Vagina (tissue), 2 donors: ENCODE measurements at regions not wholly inside any gene's neighbourhood (a gene's known extent, or its start where the extent isn't known, plus 50 kb on each side); places are given as distances from the start of the nearest gene placed in this dataset.
"Not testable (repeated sequence)": the region's sequence is repeated elsewhere in the genome, so short reads cannot be mapped to it uniquely, and the experiment has no call there.

Experiments used
- DNase-seq, 2 donors: peaks; one replicate each; pipeline ENCODE4 v3.0.0-alpha.2; 2017; ENCODE audit errors: extremely low spot score in 2 of 2
- H3K27ac ChIP-seq: fragments of 200-600 bp; sonication (generic); one replicate; pipeline ENCODE4 v1.5.1; 2019
- H3K27me3 ChIP-seq: fragments of 200-600 bp; sonication (generic); one replicate; pipeline ENCODE4 v1.5.1; 2019
- H3K36me3 ChIP-seq, 2 donors: fragments of 200-600 bp; sonication (generic); one replicate each; pipeline ENCODE4 v1.5.1; 2017 to 2019
- H3K4me1 ChIP-seq: fragments of 200-600 bp; sonication (generic); one replicate; pipeline ENCODE4 v1.5.1; 2019
- H3K4me3 ChIP-seq, 2 donors: fragments of 200-600 bp; sonication (generic); 1 replicate in 1 of 2; 2 replicates in 1 of 2; pipeline ENCODE4 v1.5.1; 2016 to 2019
- H3K9me3 ChIP-seq: fragments of 200-600 bp; sonication (generic); one replicate; pipeline ENCODE4 v1.5.1; 2019
- CTCF ChIP-seq, 3 experiments: fragments of 450-650 bp in 2 of 3; fragments of 200-600 bp in 1 of 3; sonication (generic) in 1 of 3; IDR thresholded peaks; one replicate each; pipeline ENCODE4 v1.5.1; 2017 to 2019; ENCODE audit warnings: antibody characterized with exemption in 3 of 3, mild to moderate bottlenecking in 2 of 3, moderate library complexity in 2 of 3
- POLR2A ChIP-seq, 2 donors: fragments of 450-650 bp; IDR thresholded peaks; one replicate each; pipeline ENCODE4 v1.6.1; 2017; ENCODE audit warnings: antibody characterized with exemption in 2 of 2, mild to moderate bottlenecking in 2 of 2, moderate library complexity in 2 of 2
- POLR2AphosphoS5 ChIP-seq, 2 donors: sonication (generic); formaldehyde crosslinking; IDR thresholded peaks; one replicate each; pipeline ENCODE4 v1.9.0; 2017; ENCODE audit warnings: antibody characterized with exemption in 2 of 2, mild to moderate bottlenecking in 2 of 2, low read depth in 1 of 2; ENCODE audit not compliant: insufficient read depth in 1 of 2
- intact Hi-C: fragments of 100-400 bp; cut with DNase I; formaldehyde crosslinking; loops from one replicate; pipeline ENCODE4 v1.15.1; 2023

DNA sequence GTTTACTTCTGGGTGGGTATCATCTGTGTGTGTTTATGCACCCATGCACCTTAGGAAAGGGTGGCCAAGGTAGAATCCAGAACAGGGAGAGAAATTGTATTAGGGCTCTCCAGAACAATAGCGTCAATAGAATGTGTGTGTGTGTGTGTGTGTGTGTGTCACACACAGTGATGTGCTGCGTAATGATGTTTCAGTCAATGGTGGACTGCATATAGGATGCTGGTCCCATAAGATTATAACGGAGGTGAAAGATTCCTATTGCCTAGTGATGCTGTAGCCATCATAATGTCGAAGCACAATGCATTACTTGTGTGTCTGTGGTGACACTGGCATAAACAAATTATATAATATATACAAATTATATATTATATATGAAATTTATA lies 69.3 kb upstream of the PRR23C start:
- no peaks in the 10 kb centered on the region for H3K27me3 ChIP-seq
- H3K27ac ChIP-seq, result no peak overlapping the region
- no peak overlapping the region for H3K4me3 ChIP-seq
- H3K9me3 ChIP-seq, result no peaks in the 10 kb centered on the region
- no peak for TF ChIP-seq CTCF (IDR thresholded peaks at IDR 0.05)
- no peak for TF ChIP-seq POLR2AphosphoS5 (IDR thresholded peaks at IDR 0.05; ENCODE audit: insufficient read depth in 1 of 2, low read depth in 1 of 2)
- TF ChIP-seq POLR2A (IDR thresholded peaks at IDR 0.05), result no peak
- no peak for DNase-seq
- no peaks in the 10 kb centered on the region for H3K36me3 ChIP-seq
- H3K4me1 ChIP-seq, result no peaks in the 10 kb centered on the region
- intact Hi-C loops, result no loop called here

DNA sequence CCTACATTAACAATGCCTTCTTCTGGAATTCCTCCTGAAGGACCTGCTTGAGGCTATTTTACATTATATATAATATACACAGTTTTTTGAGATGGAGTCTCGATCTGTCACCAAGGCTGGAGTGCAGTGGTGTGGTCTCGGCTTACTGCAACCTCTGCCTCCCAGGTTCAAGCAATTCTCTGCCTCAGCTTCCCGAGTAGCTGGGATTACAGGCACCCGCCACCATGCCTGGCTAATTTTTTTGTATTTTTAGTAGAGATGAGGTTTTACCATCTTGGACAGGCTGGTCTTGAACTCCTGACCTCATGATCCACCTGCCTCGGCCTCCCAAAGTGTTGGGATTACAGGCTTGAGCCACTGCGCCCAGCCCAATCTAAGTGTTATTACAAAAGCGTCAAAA lies 71.9 kb upstream of the PRR23C start:
- H3K4me3 ChIP-seq, H3K9me3 ChIP-seq, H3K36me3 ChIP-seq, intact Hi-C loops, H3K27me3 ChIP-seq, H3K4me1 ChIP-seq, DNase-seq, H3K27ac ChIP-seq: not testable (repeated sequence)

- peak; percentile 22 to 56 for DNase-seq
- Histone ChIP-seq H3K36me3 (no peaks in the 10 kb centered on the region), H3K27ac (no peak overlapping the region), H3K27me3 (no peaks in the 10 kb centered on the region), H3K4me3 (no peak overlapping the region), H3K9me3 (no peaks in the 10 kb centered on the region), H3K4me1 (peaks cover 4% of the 10 kb centered on the region)
- TF ChIP-seq CTCF (IDR thresholded peaks at IDR 0.05), result no peak
- no peak for TF ChIP-seq POLR2A (IDR thresholded peaks at IDR 0.05)
- no peak for TF ChIP-seq POLR2AphosphoS5 (IDR thresholded peaks at IDR 0.05; ENCODE audit: insufficient read depth in 1 of 2, low read depth in 1 of 2)
- intact Hi-C loops, result no loop called here
Observed at GRCh38 chr3:139117136-139117675, 72.5 kb upstream of the PRR23C start.

GRCh38 chr3:139117883-139118760 lies 73.4 kb upstream of the PRR23C start:
- H3K36me3 ChIP-seq, result no peaks in the 10 kb centered on the region
- no peak overlapping the region for H3K4me3 ChIP-seq
- peak; percentile 77 to 85 for DNase-seq
- H3K27ac ChIP-seq, result no peak overlapping the region
- H3K27me3 ChIP-seq, result no peaks in the 10 kb centered on the region
- intact Hi-C loops, result no loop called here
- no peak for TF ChIP-seq POLR2A (IDR thresholded peaks at IDR 0.05)
- no peak for TF ChIP-seq CTCF (IDR thresholded peaks at IDR 0.05)
- no peak for TF ChIP-seq POLR2AphosphoS5 (IDR thresholded peaks at IDR 0.05; ENCODE audit: insufficient read depth in 1 of 2, low read depth in 1 of 2)
- no peaks in the 10 kb centered on the region for H3K9me3 ChIP-seq
- H3K4me1 ChIP-seq, result peaks cover 4% of the 10 kb centered on the region

GRCh38 chr3:139118835-139119234 lies 74.1 kb upstream of the PRR23C start:
- Histone ChIP-seq H3K27ac (no peak overlapping the region), H3K27me3 (no peaks in the 10 kb centered on the region), H3K9me3 (no peaks in the 10 kb centered on the region), H3K36me3 (no peaks in the 10 kb centered on the region), H3K4me3 (no peak overlapping the region), H3K4me1 (peaks cover 4% of the 10 kb centered on the region)
- intact Hi-C loops, result no loop called here
- TF ChIP-seq POLR2A (IDR thresholded peaks at IDR 0.05), result no peak
- DNase-seq, result peak in 1 of 2 donors; percentile 89

GRCh38 chr3:139119331-139120025 lies 74.8 kb upstream of the PRR23C start:
- DNase-seq, result peak; percentile 70 to 78
- intact Hi-C loops, result no loop called here

More at GRCh38 chr3:139119331-139120025, 74.8 kb upstream of the PRR23C start:
- Histone ChIP-seq H3K4me1 (peaks cover 4% of the 10 kb centered on the region), H3K27ac (peak overlapping the region; percentile 17), H3K36me3 (no peaks in the 10 kb centered on the region), H3K9me3 (no peaks in the 10 kb centered on the region), H3K27me3 (no peaks in the 10 kb centered on the region), H3K4me3 (no peak overlapping the region)
- TF ChIP-seq POLR2A (IDR thresholded peaks at IDR 0.05), result no peak
- no peak for TF ChIP-seq POLR2AphosphoS5 (IDR thresholded peaks at IDR 0.05; ENCODE audit: insufficient read depth in 1 of 2, low read depth in 1 of 2)
- no peak for TF ChIP-seq CTCF (IDR thresholded peaks at IDR 0.05)
